Mesenchymal stem cell (in vitro differentiated cells and primary cell): ENCODE measurements at regions not wholly inside any gene's neighbourhood (a gene's known extent, or its start where the extent isn't known, plus 50 kb on each side); places are given as distances from the start of the nearest gene placed in this dataset.

Source experiments
- DNase-seq: peaks from one replicate; pipeline ENCODE4 v3.0.0-alpha.2; 2013
- H2AFZ ChIP-seq: one replicate; pipeline ENCODE4 v1.6.1; 2013; ENCODE audit warnings: low read depth, mild to moderate bottlenecking, control low read depth, inconsistent platforms, low read length, moderate library complexity
- H2AK5ac ChIP-seq: 2 replicates; pipeline ENCODE4 v1.6.1; 2013; ENCODE audit warnings: low read length, moderate library complexity, mild to moderate bottlenecking, inconsistent platforms; ENCODE audit not compliant: severe bottlenecking
- H2BK120ac ChIP-seq: one replicate; pipeline ENCODE4 v1.6.1; 2013; ENCODE audit warnings: low read depth, mild to moderate bottlenecking, inconsistent platforms, low read length, moderate library complexity
- H2BK12ac ChIP-seq, 2 experiments: one replicate each; pipeline ENCODE4 v1.6.1; 2013; ENCODE audit warnings: inconsistent platforms in 2 of 2, low read length in 2 of 2, mild to moderate bottlenecking in 2 of 2, moderate library complexity in 2 of 2, control low read depth in 1 of 2
- H2BK15ac ChIP-seq: one replicate; pipeline ENCODE4 v1.6.1; 2013; ENCODE audit warnings: mild to moderate bottlenecking, low read depth, inconsistent platforms; ENCODE audit not compliant: poor library complexity, severe bottlenecking
- H2BK5ac ChIP-seq: 2 replicates; pipeline ENCODE4 v1.6.1; 2013; ENCODE audit warnings: low read depth, mild to moderate bottlenecking, low read length, control low read depth, inconsistent platforms; ENCODE audit not compliant: poor library complexity, severe bottlenecking
- H3K14ac ChIP-seq, 2 experiments: one replicate each; pipeline ENCODE4 v1.6.1; 2013; ENCODE audit warnings: inconsistent platforms in 2 of 2, low read length in 2 of 2, control low read depth in 1 of 2, mild to moderate bottlenecking in 1 of 2, moderate library complexity in 1 of 2
- H3K18ac ChIP-seq, 2 experiments: one replicate each; pipeline ENCODE4 v1.6.1; 2013; ENCODE audit warnings: inconsistent platforms in 2 of 2, low read length in 2 of 2, control low read depth in 1 of 2, low read depth in 1 of 2, mild to moderate bottlenecking in 1 of 2
- H3K23ac ChIP-seq, 2 experiments: one replicate each; pipeline ENCODE4 v1.6.1; 2013; ENCODE audit warnings: inconsistent platforms in 2 of 2, low read length in 2 of 2, mild to moderate bottlenecking in 2 of 2, moderate library complexity in 2 of 2, control low read depth in 1 of 2
- H3K27ac ChIP-seq: 2 replicates; pipeline ENCODE4 v1.5.1; 2013; ENCODE audit warnings: mild to moderate bottlenecking, moderate library complexity, low read length, control low read depth, inconsistent platforms; ENCODE audit not compliant: poor library complexity, severe bottlenecking
- H3K27me3 ChIP-seq, 2 experiments: 2 replicates each; pipeline versions ENCODE4 v1.6.1 to v1.7.0; 2013; ENCODE audit warnings: low read length in 2 of 2, mild to moderate bottlenecking in 2 of 2, moderate library complexity in 2 of 2, control low read depth in 1 of 2, inconsistent platforms in 1 of 2; ENCODE audit not compliant: control insufficient read depth in 1 of 2, insufficient read depth in 1 of 2
- H3K36me3 ChIP-seq, 2 experiments: 2 replicates each; pipeline versions ENCODE4 v1.6.1 to v1.7.0; 2013; ENCODE audit warnings: low read length in 2 of 2, control low read depth in 1 of 2, inconsistent platforms in 1 of 2, low read depth in 1 of 2, mild to moderate bottlenecking in 1 of 2; ENCODE audit not compliant: insufficient read depth in 2 of 2, control insufficient read depth in 1 of 2
- H3K4ac ChIP-seq, 2 experiments: one replicate each; pipeline ENCODE4 v1.6.1; 2013; ENCODE audit warnings: inconsistent platforms in 2 of 2, low read length in 2 of 2, mild to moderate bottlenecking in 2 of 2, moderate library complexity in 2 of 2, control low read depth in 1 of 2, low read depth in 1 of 2
- H3K4me1 ChIP-seq: 2 replicates; pipeline ENCODE4 v1.6.1; 2013; ENCODE audit warnings: low read depth, low read length, control low read depth; ENCODE audit not compliant: control insufficient read depth, insufficient read depth
- H3K4me2 ChIP-seq: 2 replicates; pipeline ENCODE4 v1.6.1; 2013; ENCODE audit warnings: low read length, mild to moderate bottlenecking, inconsistent platforms; ENCODE audit not compliant: poor library complexity, severe bottlenecking
- H3K4me3 ChIP-seq, 2 experiments: 2 replicates each; pipeline versions ENCODE4 v1.5.1 to v1.7.0; 2013; ENCODE audit warnings: low read length in 2 of 2, mild to moderate bottlenecking in 2 of 2, control low read depth in 1 of 2, low read depth in 1 of 2; ENCODE audit not compliant: insufficient read depth in 1 of 2
- H3K79me1 ChIP-seq: replicated peaks from 2 replicates; pipeline ENCODE4 v1.6.1; 2013; ENCODE audit warnings: mild to moderate bottlenecking, control low read depth, low read length, inconsistent platforms; ENCODE audit not compliant: poor library complexity, severe bottlenecking
- H3K9ac ChIP-seq: 2 replicates; pipeline ENCODE4 v1.7.0; 2013; ENCODE audit warnings: mild to moderate bottlenecking, low read length, moderate library complexity
- H3K9me3 ChIP-seq: 2 replicates; pipeline ENCODE4 v1.7.0; 2013; ENCODE audit warnings: mild to moderate bottlenecking, low read length; ENCODE audit not compliant: control insufficient read depth
- H4K8ac ChIP-seq: one replicate; pipeline ENCODE4 v1.6.1; 2013; ENCODE audit warnings: inconsistent platforms, mild to moderate bottlenecking, low read length, moderate library complexity
- H4K91ac ChIP-seq: one replicate; pipeline ENCODE4 v1.6.1; 2013; ENCODE audit warnings: mild to moderate bottlenecking, low read length, inconsistent platforms
- WGBS: methylation state at CpG from one replicate; pipeline ENCODE4 v1.1.7; 2013; ENCODE audit warnings: mixed read lengths; 5-methylcytosine and 5-hydroxymethylcytosine counted together

DNA sequence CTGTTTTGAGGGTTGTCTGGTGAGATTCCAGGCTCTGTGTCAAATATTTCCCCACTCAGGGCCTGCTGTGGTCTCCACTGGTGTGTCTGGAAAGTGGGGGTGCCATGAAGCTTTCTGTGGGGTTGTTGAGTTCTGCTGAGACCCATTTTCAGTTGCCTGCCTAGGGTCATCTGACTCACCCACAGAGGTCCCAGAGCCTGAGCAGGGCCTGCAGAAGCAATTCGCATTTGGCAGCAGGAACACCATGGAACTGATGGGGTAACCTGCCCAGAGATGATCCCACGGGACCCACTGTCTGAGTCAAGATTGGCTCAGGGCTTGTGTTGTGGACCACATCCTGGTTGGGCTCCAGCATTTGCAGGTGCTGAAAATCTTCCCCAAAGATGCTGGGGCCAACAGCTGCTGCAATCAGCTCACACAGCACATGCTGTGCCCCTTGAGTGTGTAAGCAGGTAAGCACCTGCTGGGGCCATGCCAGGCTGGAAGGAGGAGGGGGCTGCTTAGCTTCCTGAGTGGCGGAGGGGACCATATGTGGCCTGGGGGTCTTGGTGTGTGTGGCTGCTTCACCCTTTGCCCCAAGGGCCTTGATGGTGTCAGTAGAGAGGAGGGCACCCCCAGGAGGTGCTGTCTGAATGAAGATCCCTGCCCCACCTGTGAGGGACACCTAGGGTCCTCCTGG is 1726.1 kb downstream of the TP53TG3F start:
- Histone ChIP-seq H4K8ac (no peak overlapping the region), H3K4me2 (no peak overlapping the region)
- 61% methylated on average over 3 of the region's 3 CpGs for WGBS

DNA sequence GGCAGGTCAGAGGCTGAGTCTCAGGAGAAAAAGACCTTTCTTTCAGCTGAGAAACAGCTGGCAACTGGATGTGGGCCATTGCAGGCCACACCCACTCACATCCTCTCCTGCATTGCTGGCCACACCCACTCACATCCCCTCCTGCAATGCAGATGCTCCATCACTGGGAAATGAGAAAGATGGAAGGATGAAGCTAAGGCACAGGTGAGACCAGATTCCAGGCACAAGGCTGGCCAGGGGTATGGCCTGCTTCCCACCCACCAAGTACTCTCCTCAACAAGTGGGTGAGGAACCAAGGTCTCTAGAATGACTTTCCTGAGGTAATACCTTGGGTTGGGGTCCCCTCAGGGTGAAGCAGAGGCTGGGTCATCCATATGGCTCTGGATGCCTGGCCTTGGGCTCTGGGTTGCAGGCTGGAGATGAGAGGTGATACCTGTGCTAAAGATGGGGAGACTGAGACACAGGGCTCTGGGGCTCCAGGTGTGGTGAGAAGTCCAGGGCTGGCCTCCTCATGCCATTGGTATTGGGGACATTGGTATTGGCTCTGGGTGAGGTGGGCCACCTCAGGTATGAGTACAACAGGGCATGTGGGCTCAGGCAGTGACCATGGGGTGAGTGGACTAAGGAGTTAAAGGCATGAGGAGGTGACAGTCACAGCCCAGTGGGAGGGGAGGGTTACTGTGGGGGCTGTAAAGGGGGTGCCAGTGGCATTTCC is 1726.8 kb downstream of the TP53TG3F start:
- H4K91ac ChIP-seq, result no peak overlapping the region
- H3K4me3 ChIP-seq, result no peak overlapping the region
- H3K79me1 ChIP-seq, result no peaks in the 10 kb centered on the region
- H4K8ac ChIP-seq, result no peak overlapping the region
- no peaks in the 10 kb centered on the region for H3K4me1 ChIP-seq
- no peak overlapping the region for H2BK120ac ChIP-seq
- no peak overlapping the region for H3K4ac ChIP-seq
- H2AK5ac ChIP-seq, result no peak overlapping the region
- H2AFZ ChIP-seq, result no peak overlapping the region
- no peaks in the 10 kb centered on the region for H3K9me3 ChIP-seq
- no peak overlapping the region for H3K14ac ChIP-seq
- H2BK5ac ChIP-seq, result no peak overlapping the region
- H3K27ac ChIP-seq, result no peak overlapping the region
- H3K9ac ChIP-seq, result no peak overlapping the region
- no peak overlapping the region for H2BK12ac ChIP-seq
- H2BK15ac ChIP-seq, result no peak overlapping the region
- H3K36me3 ChIP-seq, result no peaks in the 10 kb centered on the region
- DNase-seq, result no peak
- no peak overlapping the region for H3K18ac ChIP-seq
- H3K23ac ChIP-seq, result no peak overlapping the region
- H3K4me2 ChIP-seq, result no peak overlapping the region
- H3K27me3 ChIP-seq, result no peaks in the 10 kb centered on the region

More for the DNA sequence above, 1726.1 kb downstream of the TP53TG3F start:
- Histone ChIP-seq H4K91ac (no peak overlapping the region), H3K4ac (no peak overlapping the region), H3K9me3 (no peaks in the 10 kb centered on the region), H3K18ac (no peak overlapping the region), H3K36me3 (no peaks in the 10 kb centered on the region), H3K14ac (no peak overlapping the region), H2AK5ac (no peak overlapping the region), H2BK15ac (no peak overlapping the region), H3K23ac (no peak overlapping the region), H3K9ac (no peak overlapping the region), H3K27ac (no peak overlapping the region), H2BK120ac (no peak overlapping the region), H3K79me1 (no peaks in the 10 kb centered on the region), H2BK12ac (no peak overlapping the region), H3K27me3 (no peaks in the 10 kb centered on the region), H2AFZ (no peak overlapping the region), H3K4me3 (no peak overlapping the region), H2BK5ac (no peak overlapping the region), H3K4me1 (no peaks in the 10 kb centered on the region)
- no peak for DNase-seq

DNA sequence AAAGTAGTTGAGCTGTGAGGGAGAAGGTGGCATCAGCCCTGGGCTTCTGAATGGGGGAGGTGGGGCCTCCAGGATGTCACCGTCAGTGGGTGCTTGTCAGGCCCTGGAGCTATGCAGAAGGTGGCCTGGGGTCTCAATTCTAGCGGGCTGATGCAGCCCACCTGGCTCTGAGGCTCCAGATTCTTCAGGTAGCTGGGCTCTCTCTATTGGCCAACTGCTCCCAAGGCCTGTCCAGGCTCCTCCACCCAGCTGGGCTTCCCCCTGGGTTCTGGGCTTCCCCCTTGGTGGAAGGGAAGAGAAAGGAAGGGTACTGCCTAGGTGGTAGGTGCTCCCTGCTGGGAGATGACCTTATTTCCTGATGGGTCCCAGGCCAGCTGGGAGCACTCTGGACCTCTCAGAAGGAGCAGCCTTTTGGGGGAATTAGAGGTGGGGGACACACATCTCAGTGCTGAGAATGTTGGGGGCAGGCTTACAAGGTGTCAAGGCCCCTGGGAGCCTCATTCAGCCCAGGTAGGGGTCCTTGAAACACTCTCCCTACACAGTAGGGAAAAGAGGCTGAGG is 1728.3 kb downstream of the TP53TG3F start:
- Histone ChIP-seq H2AFZ (no peak overlapping the region), H2BK12ac (no peak overlapping the region), H3K27ac (no peak overlapping the region), H3K4me3 (no peak overlapping the region), H3K36me3 (no peaks in the 10 kb centered on the region), H3K27me3 (no peaks in the 10 kb centered on the region), H4K8ac (no peak overlapping the region), H4K91ac (no peak overlapping the region), H3K4ac (no peak overlapping the region), H3K79me1 (no peaks in the 10 kb centered on the region), H2BK15ac (no peak overlapping the region), H3K23ac (no peak overlapping the region), H2BK120ac (no peak overlapping the region), H3K4me1 (no peaks in the 10 kb centered on the region), H2BK5ac (no peak overlapping the region), H2AK5ac (no peak overlapping the region), H3K9me3 (no peaks in the 10 kb centered on the region), H3K4me2 (no peak overlapping the region), H3K18ac (no peak overlapping the region), H3K14ac (no peak overlapping the region), H3K9ac (no peak overlapping the region)
- no peak for DNase-seq
- WGBS, result 37% methylated on average over 2 of the region's 2 CpGs

DNA sequence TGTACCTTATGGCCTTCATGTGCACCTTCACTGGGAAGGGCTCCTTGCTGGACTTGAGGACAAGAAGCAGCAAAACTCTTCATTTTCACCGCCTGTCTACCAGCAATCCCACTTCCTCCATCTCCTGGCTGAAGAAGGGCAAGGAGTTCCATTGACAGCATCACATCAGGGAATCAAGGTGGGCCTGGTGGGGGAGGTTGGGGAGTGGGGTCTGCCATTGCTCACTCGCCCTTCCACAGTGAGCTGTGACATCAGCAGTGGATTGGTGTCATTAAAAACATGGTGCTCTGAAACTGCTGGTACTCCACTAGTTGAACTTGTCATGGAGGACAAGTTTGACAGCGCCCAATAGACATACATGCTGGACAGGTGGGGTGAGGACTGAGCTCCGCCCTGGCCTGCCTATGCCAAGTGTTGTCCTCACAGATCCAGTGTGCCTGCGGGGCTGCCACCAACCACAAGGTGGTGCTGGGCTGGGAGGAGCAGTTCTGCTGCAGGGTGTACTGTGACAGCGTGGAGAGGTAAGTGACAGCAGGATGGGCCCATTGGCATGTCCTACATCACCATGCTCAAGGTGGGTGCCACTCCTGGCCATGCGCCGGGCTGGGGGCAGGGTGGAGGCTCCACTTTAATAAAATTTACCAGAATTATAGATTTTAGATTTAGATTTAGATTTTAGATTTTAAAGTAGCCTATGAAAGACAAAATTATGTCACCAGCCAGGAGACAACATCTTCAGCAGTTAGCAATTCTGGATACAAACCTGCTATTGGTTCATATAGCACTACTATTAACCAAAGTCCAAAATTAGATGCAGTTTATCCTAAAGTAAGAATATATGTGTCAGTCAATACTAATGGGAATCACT is 1729.1 kb downstream of the TP53TG3F start:
- Histone ChIP-seq H2AK5ac (no peak overlapping the region), H2BK15ac (no peak overlapping the region), H3K14ac (no peak overlapping the region), H3K9me3 (no peaks in the 10 kb centered on the region), H2BK120ac (no peak overlapping the region), H3K4ac (no peak overlapping the region), H2BK12ac (no peak overlapping the region), H2BK5ac (no peak overlapping the region), H3K4me1 (no peaks in the 10 kb centered on the region), H3K4me3 (no peak overlapping the region), H3K23ac (no peak overlapping the region), H3K9ac (no peak overlapping the region), H3K18ac (no peak overlapping the region), H3K4me2 (no peak overlapping the region), H3K27ac (no peak overlapping the region), H4K91ac (no peak overlapping the region), H3K79me1 (no peaks in the 10 kb centered on the region), H4K8ac (no peak overlapping the region), H2AFZ (no peak overlapping the region), H3K36me3 (no peaks in the 10 kb centered on the region), H3K27me3 (no peaks in the 10 kb centered on the region)
- DNase-seq, result no peak
- 56% methylated on average over 5 of the region's 8 CpGs for WGBS
